Fibroblast of the aortic adventitia (primary cell): ENCODE measurements at regions not wholly inside any gene's neighbourhood (a gene's known extent, or its start where the extent isn't known, plus 50 kb on each side); places are given as distances from the start of the nearest gene placed in this dataset.
"Not testable (repeated sequence)": the region's sequence is repeated elsewhere in the genome, so short reads cannot be mapped to it uniquely, and the experiment has no call there.

Experiments
- DNase-seq: peaks from one replicate; pipeline ENCODE4 v3.0.0-alpha.2; 2010; ENCODE audit warnings: low read depth
- H3K4me3 ChIP-seq: 2 replicates; pipeline ENCODE4 v1.5.1; 2011; ENCODE audit warnings: low read depth, mild to moderate bottlenecking, control low read depth, low read length, moderate library complexity
- CTCF ChIP-seq: IDR thresholded peaks from 2 replicates; pipeline ENCODE4 v1.5.1; 2011; ENCODE audit warnings: mild to moderate bottlenecking, low read length, control low read depth, inconsistent platforms; ENCODE audit not compliant: insufficient read depth

DNA sequence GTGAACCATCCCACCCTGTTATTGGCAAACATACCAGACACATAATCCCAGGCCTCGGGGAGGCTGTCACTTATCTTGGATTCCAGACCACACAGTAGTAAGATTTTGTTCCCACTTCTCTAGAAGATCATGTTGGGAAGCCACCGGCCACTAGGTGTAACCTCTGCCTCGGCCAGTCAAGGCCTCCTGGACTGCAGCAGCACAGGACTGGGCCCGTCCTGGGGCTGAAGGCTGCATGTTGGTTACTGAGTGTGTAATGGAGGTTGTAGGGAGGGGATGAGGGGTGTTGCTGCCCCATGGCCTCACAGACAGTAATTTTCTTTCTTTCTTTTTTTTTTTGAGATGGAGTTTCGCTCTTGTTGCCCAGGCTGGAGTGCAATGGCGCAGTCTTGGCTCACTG lies 92.4 kb upstream of the SYT13 start:
- no peak for DNase-seq
- TF ChIP-seq CTCF, result no peak

DNA sequence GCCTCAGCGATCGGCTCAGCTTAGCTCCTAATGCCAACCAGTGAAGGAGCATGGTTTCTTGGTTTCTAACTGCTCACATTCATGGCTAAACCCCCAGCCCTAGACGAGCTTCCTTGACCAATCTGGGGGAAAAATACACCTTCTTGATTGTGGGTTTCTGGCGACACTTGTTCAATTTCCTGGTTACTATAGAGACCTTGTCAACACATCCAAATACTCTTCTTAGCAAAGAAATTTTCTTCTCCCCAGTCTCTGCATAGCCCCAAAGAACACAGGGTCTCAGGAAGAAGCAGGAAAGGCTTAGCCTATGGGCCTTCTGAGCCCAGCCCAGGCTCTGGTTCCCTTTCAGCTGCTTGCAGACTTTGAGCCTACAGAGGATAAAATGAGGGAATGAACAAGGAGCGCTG lies 88.5 kb upstream of the SYT13 start:
- no peak for TF ChIP-seq CTCF
- H3K4me3 ChIP-seq, result no peak overlapping the region
- DNase-seq, result no peak

More for the DNA sequence above, 92.4 kb upstream of the SYT13 start:
- no peak overlapping the region for H3K4me3 ChIP-seq

GRCh38 chr11:45374130-45374529 lies 88.0 kb upstream of the SYT13 start:
- no peak for TF ChIP-seq CTCF
- no peak for DNase-seq
- no peak overlapping the region for H3K4me3 ChIP-seq

DNA sequence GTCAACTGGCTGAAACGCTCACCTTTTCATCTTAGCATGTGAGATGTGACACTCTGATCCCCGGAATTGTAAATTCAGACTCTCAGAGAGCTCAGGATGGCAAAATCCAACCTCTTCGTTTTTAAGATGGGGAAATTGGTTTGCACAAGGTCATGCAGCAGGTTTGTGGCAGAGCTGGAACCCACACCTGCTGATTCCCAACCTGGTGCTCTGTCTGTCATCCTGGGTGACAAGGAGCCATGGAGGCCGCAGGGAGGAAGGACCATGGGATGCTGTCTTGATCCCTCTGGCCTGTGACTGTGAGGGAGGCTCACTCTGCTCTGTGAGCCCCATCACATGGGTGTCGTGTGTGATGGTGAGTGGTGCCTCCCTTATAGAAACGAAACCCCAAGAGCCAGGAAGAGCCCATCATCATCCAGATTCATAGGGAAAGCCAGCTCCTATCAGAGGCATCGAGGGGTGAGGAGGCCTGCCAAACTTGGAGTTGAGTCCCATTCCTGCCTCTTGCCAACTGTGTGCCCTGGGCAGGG lies 87.4 kb upstream of the SYT13 start:
- TF ChIP-seq CTCF, result no peak
- no peak overlapping the region for H3K4me3 ChIP-seq
- no peak for DNase-seq

- DNase-seq, H3K4me3 ChIP-seq: not testable (repeated sequence)
These were observed 86.3 kb upstream of the SYT13 start for GRCh38 chr11:45372414-45372813.

- H3K4me3 ChIP-seq, result no peak overlapping the region
- TF ChIP-seq CTCF, result peak; percentile 90
- DNase-seq, result peak; percentile 61
These were observed 85.3 kb upstream of the SYT13 start for GRCh38 chr11:45371251-45372115.

- H3K4me3 ChIP-seq, result no peak overlapping the region
- no peak for TF ChIP-seq CTCF
- no peak for DNase-seq
These were observed 83.2 kb upstream of the SYT13 start for GRCh38 chr11:45369313-45369712.
